ENCODE measurements at regions not wholly inside any gene's neighbourhood (a gene's known extent, or its start where the extent isn't known, plus 50 kb on each side); places are given as distances from the start of the nearest gene placed in this dataset.

- DNase-seq (ENCODE audit: low read depth) = no peak
- H3K4me3 ChIP-seq (ENCODE audit: control insufficient read depth, low read depth, low read length) = no peak overlapping the region
- no peak for TF ChIP-seq CTCF (conservative IDR thresholded peaks at IDR 0.05; ENCODE audit: control insufficient read depth, insufficient read depth, low read depth, low read length)
These were observed 744.9 kb downstream of the ANKRD7 start for GRCh38 chr7:118969370-118969769.

DNA sequence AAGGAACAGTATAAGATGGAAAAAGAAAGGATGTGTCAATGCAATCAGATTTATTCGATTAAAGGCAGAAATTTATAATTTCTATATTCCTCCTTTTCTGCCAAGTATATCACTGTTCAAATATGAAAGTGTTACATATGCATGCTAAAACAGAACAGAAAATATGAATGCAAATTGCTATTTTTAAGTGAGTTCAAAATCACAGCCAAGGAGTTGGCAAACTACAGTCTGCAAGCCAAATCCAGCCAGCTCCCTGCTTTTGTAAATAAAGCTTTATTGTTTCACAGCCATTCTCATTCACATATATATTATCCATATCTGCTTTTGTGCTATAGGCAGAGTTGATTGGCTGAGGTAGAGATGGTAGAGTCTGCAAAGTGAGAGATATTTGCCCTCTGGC, 747.2 kb downstream of the ANKRD7 start:
- no peak for TF ChIP-seq CTCF (conservative IDR thresholded peaks at IDR 0.05; ENCODE audit: control insufficient read depth, insufficient read depth, low read depth, low read length)
- no peak overlapping the region for H3K4me3 ChIP-seq (ENCODE audit: control insufficient read depth, low read depth, low read length)
- DNase-seq (ENCODE audit: low read depth) = no peak

DNA sequence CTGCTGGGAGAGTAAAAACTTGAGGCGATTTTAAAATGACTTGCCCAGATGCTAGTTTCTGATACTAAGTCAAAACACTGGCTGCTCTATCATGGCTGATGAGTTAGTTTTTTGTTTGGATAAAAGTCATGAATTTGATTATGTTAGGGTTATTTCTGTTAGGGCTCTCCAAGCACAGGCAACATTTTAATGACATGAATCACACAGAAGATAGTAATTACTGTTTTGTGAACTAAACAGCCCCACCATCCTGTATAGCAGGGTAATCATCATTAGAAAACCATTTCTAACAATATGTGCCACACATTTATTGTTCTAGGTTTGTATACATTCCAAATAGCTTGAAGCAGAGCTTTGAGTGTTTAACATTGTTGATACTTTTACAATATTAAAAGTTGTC, 750.3 kb downstream of the ANKRD7 start:
- DNase-seq (ENCODE audit: low read depth) = no peak
- TF ChIP-seq CTCF (conservative IDR thresholded peaks at IDR 0.05; ENCODE audit: control insufficient read depth, insufficient read depth, low read depth, low read length) = no peak

GRCh38 chr7:118995350-118995749, 770.8 kb downstream of the ANKRD7 start:
- no peak for DNase-seq (ENCODE audit: low read depth)
- no peak overlapping the region for H3K4me3 ChIP-seq (ENCODE audit: control insufficient read depth, low read depth, low read length)
- TF ChIP-seq CTCF (conservative IDR thresholded peaks at IDR 0.05; ENCODE audit: control insufficient read depth, insufficient read depth, low read depth, low read length) = no peak

More for the DNA sequence above, 750.3 kb downstream of the ANKRD7 start:
- no peak overlapping the region for H3K4me3 ChIP-seq (ENCODE audit: control insufficient read depth, low read depth, low read length)

GRCh38 chr7:119007236-119007635, 782.7 kb downstream of the ANKRD7 start:
- no peak for DNase-seq (ENCODE audit: low read depth)
- TF ChIP-seq CTCF (conservative IDR thresholded peaks at IDR 0.05; ENCODE audit: control insufficient read depth, insufficient read depth, low read depth, low read length) = no peak

DNA sequence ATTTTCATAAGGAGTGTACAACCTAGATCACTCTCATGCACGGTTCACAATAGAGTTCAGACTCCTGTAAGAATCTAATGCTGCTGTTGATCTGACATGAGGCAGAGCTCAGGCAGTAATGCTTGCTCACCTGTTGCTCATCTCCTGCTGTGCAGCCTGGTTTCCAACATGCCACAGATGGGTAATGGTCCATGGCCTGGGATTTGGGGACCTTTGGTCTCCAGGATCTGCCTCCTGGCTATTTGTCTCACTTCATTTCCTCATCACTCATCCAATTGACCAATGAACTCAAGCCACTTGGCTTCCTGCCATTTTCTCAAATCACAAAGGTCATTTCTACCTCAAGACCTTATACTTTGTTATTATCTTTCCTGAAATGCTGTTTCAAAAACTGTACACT, 786.1 kb downstream of the ANKRD7 start:
- TF ChIP-seq CTCF (conservative IDR thresholded peaks at IDR 0.05; ENCODE audit: control insufficient read depth, insufficient read depth, low read depth, low read length) = no peak
- H3K4me3 ChIP-seq (ENCODE audit: control insufficient read depth, low read depth, low read length) = no peak overlapping the region
- DNase-seq (ENCODE audit: low read depth) = no peak

More at GRCh38 chr7:119007236-119007635, 782.7 kb downstream of the ANKRD7 start:
- H3K4me3 ChIP-seq (ENCODE audit: control insufficient read depth, low read depth, low read length) = no peak overlapping the region

- H3K4me3 ChIP-seq (ENCODE audit: control insufficient read depth, low read depth, low read length) = no peak overlapping the region
- DNase-seq (ENCODE audit: low read depth) = no peak
- no peak for TF ChIP-seq CTCF (conservative IDR thresholded peaks at IDR 0.05; ENCODE audit: control insufficient read depth, insufficient read depth, low read depth, low read length)
These were observed 801.9 kb downstream of the ANKRD7 start for GRCh38 chr7:119026391-119026790.

All from fibroblast of mammary gland (primary cell).